IPS-18a (cell line): ENCODE measurements at regions not wholly inside any gene's neighbourhood (a gene's known extent, or its start where the extent isn't known, plus 50 kb on each side); places are given as distances from the start of the nearest gene placed in this dataset.

Source experiments
- H3K27ac ChIP-seq: one replicate; pipeline ENCODE4 v1.5.1; 2013; ENCODE audit warnings: low read length
- H3K27me3 ChIP-seq: one replicate; pipeline ENCODE4 v1.6.1; 2013; ENCODE audit warnings: mild to moderate bottlenecking, low read length; ENCODE audit not compliant: control insufficient read depth, insufficient read depth
- H3K36me3 ChIP-seq: one replicate; pipeline ENCODE4 v1.6.1; 2013; ENCODE audit warnings: low read depth, low read length; ENCODE audit not compliant: control insufficient read depth
- H3K4me1 ChIP-seq: one replicate; pipeline ENCODE4 v1.6.1; 2013; ENCODE audit warnings: low read depth, low read length; ENCODE audit not compliant: control insufficient read depth
- H3K4me3 ChIP-seq: one replicate; pipeline ENCODE4 v1.5.1; 2013; ENCODE audit warnings: low read length
- H3K9ac ChIP-seq: one replicate; pipeline ENCODE4 v1.6.1; 2013; ENCODE audit warnings: mild to moderate bottlenecking, low read length, moderate library complexity
- H3K9me3 ChIP-seq: one replicate; pipeline ENCODE4 v1.6.1; 2013; ENCODE audit warnings: low read depth, low read length; ENCODE audit not compliant: control insufficient read depth

DNA sequence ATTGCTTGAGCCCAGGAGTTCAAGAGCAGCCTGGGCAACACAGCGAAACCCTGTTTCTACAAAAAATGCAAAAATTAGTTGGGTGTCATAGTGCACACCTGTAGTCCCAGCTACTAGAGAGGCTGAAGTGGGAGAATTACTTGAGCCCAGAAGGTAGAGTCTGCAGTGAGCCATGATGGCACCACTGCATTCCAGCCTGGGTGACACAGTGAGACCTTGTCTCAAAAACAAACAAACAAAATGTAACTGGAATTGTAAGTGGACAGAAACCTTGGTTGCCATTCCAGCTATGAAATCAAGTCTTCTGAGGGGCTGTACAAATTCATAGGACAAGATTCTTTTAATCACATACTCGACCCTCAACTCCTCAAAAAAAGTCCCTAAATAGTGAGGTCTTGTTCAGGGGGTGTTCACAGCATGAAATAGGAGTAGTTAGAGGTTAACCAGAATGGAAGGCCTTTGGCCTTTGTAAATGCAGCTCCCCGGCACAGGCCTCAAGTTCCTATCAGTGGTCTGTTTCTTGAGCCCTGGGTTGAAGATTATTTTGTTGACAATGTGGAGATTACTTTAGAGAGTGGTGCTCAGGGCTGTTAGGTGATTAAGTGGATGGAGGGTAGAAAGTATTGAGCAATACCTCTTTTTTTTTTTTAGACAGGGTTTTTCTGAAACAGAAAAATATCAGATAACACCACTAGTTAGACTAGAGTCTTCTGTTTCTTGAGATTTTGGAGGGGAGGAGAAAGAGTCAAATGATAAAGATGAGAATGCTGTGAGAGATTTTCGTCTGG, 138.7 kb upstream of the ZNF648 start:
- no peak overlapping the region for H3K9ac ChIP-seq
- H3K27ac ChIP-seq: no peak overlapping the region
- no peaks in the 10 kb centered on the region for H3K27me3 ChIP-seq
- H3K36me3 ChIP-seq: no peaks in the 10 kb centered on the region
- H3K4me3 ChIP-seq: no peak overlapping the region
- no peaks in the 10 kb centered on the region for H3K4me1 ChIP-seq
- H3K9me3 ChIP-seq: no peaks in the 10 kb centered on the region

DNA sequence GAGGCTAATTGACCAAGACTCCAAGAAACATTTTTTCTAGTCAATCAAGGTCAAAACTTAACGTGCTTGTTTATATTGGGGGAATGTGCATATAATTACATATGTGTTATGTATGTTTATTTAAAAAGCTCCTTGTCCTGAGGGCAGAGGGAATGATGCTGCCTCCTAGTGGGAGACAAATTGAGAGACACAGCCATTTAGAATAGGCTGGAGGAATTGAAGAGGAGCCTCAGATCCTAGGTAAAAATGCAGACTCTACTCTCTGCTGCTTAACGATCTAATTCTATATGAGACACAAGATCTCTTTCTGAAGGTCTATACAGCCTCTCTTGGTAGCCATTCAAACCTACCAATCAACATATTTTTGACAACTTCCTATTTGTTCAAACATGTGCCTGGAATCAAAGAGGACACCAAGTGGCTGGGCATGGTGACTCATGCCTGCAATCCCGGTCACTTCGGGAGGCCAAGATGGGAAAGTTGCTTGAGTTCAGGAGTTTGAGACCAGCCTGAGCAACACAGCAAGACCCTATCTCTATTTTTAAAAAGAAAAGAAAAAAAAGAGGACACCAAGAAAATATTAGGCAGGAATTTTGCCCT, 136.6 kb upstream of the ZNF648 start:
- Histone ChIP-seq H3K36me3 (no peaks in the 10 kb centered on the region), H3K27me3 (no peaks in the 10 kb centered on the region), H3K9ac (no peak overlapping the region), H3K9me3 (no peaks in the 10 kb centered on the region), H3K4me3 (no peak overlapping the region), H3K27ac (no peak overlapping the region), H3K4me1 (no peaks in the 10 kb centered on the region)

DNA sequence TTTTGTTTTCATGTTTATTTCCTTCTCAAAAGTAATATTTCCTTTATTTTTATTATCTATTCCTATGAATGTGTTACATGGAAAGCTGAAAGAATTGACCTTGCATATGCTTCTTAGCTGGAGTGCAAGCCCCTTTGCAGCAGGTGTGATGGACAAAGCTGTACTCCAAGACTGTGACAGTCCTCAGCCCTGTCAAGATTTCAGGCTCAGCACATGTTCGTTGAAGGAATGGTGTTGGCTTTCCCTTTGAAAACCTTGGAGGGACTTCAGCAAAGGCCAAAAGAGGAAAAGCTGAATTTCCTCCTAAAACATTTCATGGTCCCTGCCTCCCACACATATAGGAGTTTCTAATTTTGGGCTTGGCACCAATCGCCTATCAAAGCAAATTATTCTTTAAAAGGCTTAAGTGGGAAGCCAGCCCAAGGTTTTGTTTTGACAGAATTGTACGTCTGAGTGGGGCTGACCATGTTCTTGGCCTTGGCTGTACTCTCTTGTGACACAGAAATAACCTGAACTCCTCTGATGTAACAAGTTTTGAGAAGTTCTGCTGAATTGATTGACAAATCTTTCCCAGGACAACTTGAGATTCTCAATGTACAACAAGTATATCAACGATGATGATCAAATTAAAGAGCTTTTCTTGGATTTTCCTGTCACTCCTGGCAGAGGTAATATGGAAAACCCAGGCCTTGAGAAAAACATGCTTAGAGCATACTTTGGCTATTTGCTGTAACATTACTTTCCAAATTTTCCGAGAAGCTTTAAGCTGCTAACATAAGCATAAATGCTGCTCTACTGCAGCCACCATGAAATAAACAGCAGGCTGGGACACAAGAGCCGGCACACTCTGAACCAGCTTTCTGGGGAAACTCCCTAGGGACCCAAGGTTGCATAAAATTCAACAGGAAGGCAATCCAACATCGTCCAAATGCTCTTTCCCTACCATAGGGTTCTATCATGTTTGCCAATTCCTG, 135.7 kb upstream of the ZNF648 start:
- Histone ChIP-seq H3K27ac (no peak overlapping the region), H3K4me3 (no peak overlapping the region), H3K36me3 (no peaks in the 10 kb centered on the region), H3K4me1 (no peaks in the 10 kb centered on the region), H3K27me3 (no peaks in the 10 kb centered on the region), H3K9me3 (no peaks in the 10 kb centered on the region), H3K9ac (no peak overlapping the region)

DNA sequence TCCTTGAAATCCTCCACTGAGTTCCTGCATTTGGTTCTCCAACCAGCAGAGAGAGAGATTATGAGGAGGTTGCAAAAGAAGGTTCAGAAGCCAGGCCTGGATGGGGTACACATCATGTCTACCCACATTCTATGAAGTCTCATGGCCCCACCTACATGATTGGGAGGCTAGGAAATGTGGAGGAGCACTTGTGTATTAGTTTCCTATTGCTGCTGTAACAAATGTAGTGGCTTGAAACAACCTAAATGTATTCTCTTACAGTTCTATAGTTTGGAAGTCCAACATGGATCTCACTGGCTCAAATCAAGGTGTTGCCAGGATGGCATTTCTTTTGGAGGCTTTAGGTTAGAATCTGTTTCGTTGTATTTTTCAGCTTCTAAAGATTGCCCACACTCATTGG, 134.2 kb upstream of the ZNF648 start:
- Histone ChIP-seq H3K27me3 (no peaks in the 10 kb centered on the region), H3K4me3 (no peak overlapping the region), H3K36me3 (no peaks in the 10 kb centered on the region), H3K9ac (no peak overlapping the region), H3K9me3 (no peaks in the 10 kb centered on the region), H3K4me1 (no peaks in the 10 kb centered on the region), H3K27ac (no peak overlapping the region)

DNA sequence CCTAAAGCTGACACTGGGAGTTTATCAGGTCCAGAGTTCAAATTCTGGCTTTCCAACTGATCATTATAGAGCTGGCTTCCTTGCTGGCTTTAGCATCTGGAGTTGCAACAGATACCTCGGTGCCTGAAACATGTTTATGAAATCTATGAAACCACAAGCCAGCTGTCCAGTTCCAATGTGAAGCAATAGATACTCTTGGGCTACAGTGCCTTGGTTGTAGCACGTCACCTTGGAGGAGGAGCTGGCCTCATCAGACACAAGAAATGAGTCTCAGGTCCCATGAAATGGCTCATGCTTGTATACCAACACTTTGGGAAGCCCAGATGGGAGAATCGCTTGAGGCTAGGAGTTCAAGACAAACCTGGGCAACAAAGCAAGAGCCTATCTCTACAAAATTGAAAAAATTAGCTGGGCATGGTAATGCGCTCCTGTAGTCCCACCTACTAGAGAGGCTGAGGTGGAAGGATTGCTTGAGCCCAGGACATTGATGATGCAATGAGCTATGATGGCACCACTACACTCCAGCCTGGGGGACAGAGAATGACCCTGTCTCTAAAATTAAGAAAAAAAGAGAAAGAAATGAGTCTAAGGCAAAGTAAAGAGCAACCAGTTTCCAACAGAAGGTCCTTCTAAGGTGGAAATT, 132.5 kb upstream of the ZNF648 start:
- H3K4me1 ChIP-seq: no peaks in the 10 kb centered on the region
- H3K4me3 ChIP-seq: no peak overlapping the region
- no peaks in the 10 kb centered on the region for H3K36me3 ChIP-seq
- no peak overlapping the region for H3K9ac ChIP-seq
- no peaks in the 10 kb centered on the region for H3K9me3 ChIP-seq
- H3K27ac ChIP-seq: no peak overlapping the region
- no peaks in the 10 kb centered on the region for H3K27me3 ChIP-seq

DNA sequence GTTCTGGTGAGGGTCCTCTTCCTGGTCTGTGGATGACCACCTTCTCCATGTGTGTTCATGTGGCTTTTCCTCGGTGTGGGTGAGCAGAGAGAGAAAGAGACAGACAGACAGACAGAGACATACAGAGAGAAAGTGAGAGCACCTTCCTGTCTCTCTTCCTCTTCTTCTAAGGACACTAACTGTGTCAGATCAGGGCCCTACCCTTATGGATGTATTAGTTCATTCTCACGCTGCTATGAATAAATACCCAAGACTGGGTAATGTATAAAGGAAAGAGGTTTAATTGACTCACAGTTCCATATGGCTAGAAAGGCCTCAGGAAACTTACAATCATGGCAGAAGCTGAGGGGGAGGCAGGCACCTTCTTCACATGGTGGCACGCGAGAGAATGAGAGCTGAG, 131.5 kb upstream of the ZNF648 start:
- Histone ChIP-seq H3K9me3 (no peaks in the 10 kb centered on the region), H3K9ac (no peak overlapping the region), H3K27ac (no peak overlapping the region), H3K4me3 (no peak overlapping the region), H3K4me1 (no peaks in the 10 kb centered on the region), H3K27me3 (no peaks in the 10 kb centered on the region), H3K36me3 (no peaks in the 10 kb centered on the region)

DNA sequence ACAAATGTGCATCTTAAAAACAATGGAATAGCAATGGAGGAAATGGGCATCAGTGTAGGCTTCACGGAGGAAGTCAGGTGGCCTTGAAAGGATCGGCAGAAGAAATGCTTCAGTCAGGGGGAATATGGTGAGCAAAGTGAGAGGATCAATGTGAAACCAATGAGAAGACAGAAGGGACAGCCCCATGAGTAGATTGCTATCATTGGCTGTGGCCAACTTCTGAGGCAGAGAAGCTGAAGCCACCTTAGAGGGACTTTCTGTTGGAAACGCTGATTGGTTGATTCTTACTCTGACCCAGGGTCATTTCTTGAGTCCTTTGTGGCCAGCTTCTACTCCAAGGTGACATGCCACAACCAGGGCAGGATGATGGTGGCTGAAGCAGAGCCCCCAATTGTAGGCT, 130.7 kb upstream of the ZNF648 start:
- Histone ChIP-seq H3K36me3 (no peaks in the 10 kb centered on the region), H3K27ac (no peak overlapping the region), H3K9me3 (no peaks in the 10 kb centered on the region)

DNA sequence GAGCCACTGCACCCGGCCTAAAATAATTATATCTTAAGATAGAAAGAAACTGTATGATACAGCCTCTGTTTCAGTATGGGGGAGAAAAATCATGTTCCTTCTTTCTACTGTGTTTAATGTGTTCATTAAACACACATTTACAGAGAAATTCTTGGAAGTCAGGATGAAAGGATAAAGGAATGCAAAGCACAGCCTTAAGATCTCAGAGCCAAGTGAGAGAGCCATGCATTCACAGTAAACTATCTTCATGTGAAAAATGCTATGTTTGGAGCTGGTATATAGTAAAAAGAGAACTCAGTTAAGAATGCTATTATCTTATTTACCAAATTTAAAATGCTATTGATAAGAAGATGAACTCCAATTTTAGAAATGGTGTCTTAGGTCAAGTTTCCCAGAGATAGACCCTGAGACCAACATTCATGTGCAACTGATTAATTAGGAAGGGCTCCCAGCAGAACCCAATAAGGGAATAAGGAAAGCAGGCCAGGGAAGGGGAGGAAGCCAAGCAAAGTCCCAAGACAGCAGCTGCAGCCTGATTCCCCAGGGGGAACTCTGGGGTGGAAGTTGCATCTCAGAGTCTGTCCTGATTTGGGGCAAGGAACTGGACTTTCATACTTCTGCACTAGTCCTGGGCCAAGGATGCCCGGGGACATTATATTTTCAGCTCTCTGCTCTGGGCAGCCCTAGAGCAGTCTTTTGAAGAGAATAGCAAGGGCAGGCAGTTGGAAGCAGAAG, 130.0 kb upstream of the ZNF648 start:
- H3K9me3 ChIP-seq: no peaks in the 10 kb centered on the region
- H3K27me3 ChIP-seq: no peaks in the 10 kb centered on the region
- no peak overlapping the region for H3K9ac ChIP-seq
- no peak overlapping the region for H3K27ac ChIP-seq
- no peaks in the 10 kb centered on the region for H3K4me1 ChIP-seq
- no peak overlapping the region for H3K4me3 ChIP-seq
- H3K36me3 ChIP-seq: no peaks in the 10 kb centered on the region

More for the DNA sequence above, 130.7 kb upstream of the ZNF648 start:
- no peak overlapping the region for H3K9ac ChIP-seq
- no peaks in the 10 kb centered on the region for H3K27me3 ChIP-seq
- no peak overlapping the region for H3K4me3 ChIP-seq
- H3K4me1 ChIP-seq: no peaks in the 10 kb centered on the region

DNA sequence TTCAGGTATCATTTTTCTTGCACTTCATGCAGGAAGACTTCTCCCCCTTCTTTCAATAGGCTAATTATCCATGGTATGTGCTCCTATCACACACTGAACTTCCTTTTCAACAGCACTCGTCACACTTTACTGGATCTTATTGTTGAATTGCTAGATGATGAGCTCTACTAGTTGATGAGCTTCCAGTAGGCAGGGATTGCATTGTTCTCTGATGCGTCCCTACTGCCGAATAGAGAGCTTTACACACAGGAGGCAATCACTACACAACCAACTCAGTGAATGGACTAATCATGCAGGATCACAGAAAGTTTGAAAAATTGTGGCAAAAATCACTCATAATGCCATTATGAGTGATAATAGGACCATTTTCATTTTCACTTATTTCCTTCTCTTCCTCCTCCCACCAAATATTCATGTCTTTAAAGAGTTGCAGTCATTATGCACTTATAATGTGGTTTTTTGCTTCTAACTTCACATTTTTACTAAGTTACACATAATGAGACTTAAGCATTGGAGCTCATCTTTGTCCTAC, 128.1 kb upstream of the ZNF648 start:
- Histone ChIP-seq H3K27ac (no peak overlapping the region), H3K36me3 (no peaks in the 10 kb centered on the region), H3K4me3 (no peak overlapping the region), H3K9ac (no peak overlapping the region), H3K27me3 (no peaks in the 10 kb centered on the region), H3K4me1 (no peaks in the 10 kb centered on the region), H3K9me3 (no peaks in the 10 kb centered on the region)

DNA sequence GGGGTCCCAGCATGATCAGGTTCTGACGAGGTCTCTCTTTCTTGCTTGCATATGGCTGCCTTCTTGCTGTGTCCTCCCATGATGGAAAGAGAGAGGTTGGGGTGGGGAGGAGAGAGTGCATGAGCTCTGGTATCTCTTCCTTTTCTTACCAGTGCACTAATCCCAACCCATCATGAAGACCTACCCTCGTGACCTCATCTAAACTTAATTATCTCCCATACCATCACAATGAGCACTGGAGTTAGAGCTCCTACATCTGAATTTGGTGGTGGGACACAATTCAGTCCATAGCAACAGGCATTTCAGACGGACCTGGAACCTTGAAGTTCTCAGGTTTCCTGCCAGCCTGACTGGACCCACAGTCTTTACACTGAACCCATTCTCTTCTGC, 125.2 kb upstream of the ZNF648 start:
- Histone ChIP-seq H3K27ac (no peak overlapping the region), H3K4me1 (no peaks in the 10 kb centered on the region), H3K9ac (no peak overlapping the region), H3K9me3 (no peaks in the 10 kb centered on the region), H3K36me3 (no peaks in the 10 kb centered on the region), H3K27me3 (no peaks in the 10 kb centered on the region), H3K4me3 (no peak overlapping the region)
